ENCODE measurements at regions not wholly inside any gene's neighbourhood (a gene's known extent, or its start where the extent isn't known, plus 50 kb on each side); places are given as distances from the start of the nearest gene placed in this dataset.

DNA sequence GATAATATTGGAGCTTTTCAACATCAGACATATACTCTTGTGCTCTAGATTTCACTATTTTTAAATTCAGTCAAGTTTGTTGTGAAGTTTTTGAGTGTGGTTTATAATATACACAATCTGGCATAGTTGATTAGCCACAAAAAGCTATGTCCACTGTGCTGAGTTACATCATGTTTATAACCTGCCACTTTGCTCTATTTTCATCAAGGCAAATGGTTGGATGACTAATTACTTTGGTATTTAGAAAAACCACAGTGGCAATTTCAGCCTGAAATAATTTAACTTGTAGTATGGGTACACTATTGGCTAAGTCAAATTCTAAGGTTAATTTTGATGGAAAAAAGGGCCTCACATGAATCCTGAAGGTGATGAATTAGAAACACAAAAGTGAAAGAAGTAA is 262.6 kb downstream of the C4orf33 start:
- no peak overlapping the region for H3K9ac ChIP-seq (ENCODE audit: low read depth in 1 of 2, low read length in 2 of 2)
- no peaks in the 10 kb centered on the region for H3K9me3 ChIP-seq (ENCODE audit: control insufficient read depth in 1 of 2, low read length in 2 of 2)
- no peaks in the 10 kb centered on the region for H3K36me3 ChIP-seq (ENCODE audit: control insufficient read depth in 1 of 2, insufficient read depth in 2 of 2, low read length in 2 of 2)
- H3K27me3 ChIP-seq (ENCODE audit: control insufficient read depth in 1 of 2, insufficient read depth in 2 of 2, low read length in 2 of 2), result no peaks in the 10 kb centered on the region
- no peak overlapping the region for H3K27ac ChIP-seq (ENCODE audit: low read depth, low read length)
- H3K4me1 ChIP-seq (ENCODE audit: control insufficient read depth in 1 of 2, insufficient read depth in 2 of 2, low read length in 2 of 2), result no peaks in the 10 kb centered on the region
- H3K4me3 ChIP-seq (ENCODE audit: low read depth in 1 of 2, low read length in 2 of 2), result no peak overlapping the region

DNA sequence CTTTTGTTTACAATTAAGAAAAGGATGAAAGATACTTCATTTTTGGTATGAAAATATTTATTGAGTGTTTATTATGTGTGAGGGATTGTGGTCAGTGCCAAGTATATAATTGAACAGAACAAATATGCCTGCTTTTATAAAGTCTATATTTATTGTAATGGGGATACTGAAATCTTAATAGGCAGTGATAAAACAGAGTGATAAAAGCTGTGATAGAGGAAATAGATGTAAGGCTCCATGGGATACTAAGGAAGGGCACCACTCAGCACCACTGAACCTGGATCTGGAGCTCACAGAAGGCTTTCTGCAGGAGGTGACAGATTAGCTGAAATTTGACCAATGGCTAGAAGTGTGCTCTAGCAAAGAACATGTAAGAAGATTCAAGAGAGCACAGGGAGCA is 263.5 kb downstream of the C4orf33 start:
- no peaks in the 10 kb centered on the region for H3K36me3 ChIP-seq (ENCODE audit: control insufficient read depth in 1 of 2, insufficient read depth in 2 of 2, low read length in 2 of 2)
- no peak overlapping the region for H3K27ac ChIP-seq (ENCODE audit: low read depth, low read length)
- no peak overlapping the region for H3K9ac ChIP-seq (ENCODE audit: low read depth in 1 of 2, low read length in 2 of 2)
- H3K27me3 ChIP-seq (ENCODE audit: control insufficient read depth in 1 of 2, insufficient read depth in 2 of 2, low read length in 2 of 2), result no peaks in the 10 kb centered on the region
- no peaks in the 10 kb centered on the region for H3K9me3 ChIP-seq (ENCODE audit: control insufficient read depth in 1 of 2, low read length in 2 of 2)
- no peaks in the 10 kb centered on the region for H3K4me1 ChIP-seq (ENCODE audit: control insufficient read depth in 1 of 2, insufficient read depth in 2 of 2, low read length in 2 of 2)
- H3K4me3 ChIP-seq (ENCODE audit: low read depth in 1 of 2, low read length in 2 of 2), result no peak overlapping the region

DNA sequence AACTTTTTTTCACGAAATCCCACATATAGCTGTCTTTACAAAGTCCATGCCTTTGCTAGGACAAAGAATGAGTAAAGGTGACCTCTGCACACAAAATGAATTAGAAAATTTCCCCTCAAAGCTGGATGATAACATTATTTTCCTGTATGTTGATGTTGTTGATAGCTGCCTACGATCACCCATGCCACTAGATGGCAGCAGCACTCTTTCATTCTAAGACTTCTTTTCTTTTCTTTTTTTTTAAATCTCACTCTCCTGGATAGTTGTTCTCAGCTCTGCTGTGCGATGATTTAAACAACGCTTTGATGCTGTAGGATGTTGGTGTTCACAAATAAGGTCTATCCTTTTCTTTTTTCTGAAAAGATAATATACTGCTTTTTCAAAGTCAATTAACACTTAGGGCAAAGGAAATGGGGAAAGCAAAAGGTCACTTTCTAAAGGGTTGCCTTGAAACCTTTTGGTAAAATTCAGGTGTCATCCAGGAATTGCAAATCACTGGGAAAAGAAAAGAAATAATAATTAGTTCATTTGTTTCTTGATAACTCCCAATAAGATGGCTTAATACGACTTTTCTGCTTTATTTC is 266.8 kb downstream of the C4orf33 start:
- Histone ChIP-seq H3K27ac (ENCODE audit: low read depth, low read length) (no peak overlapping the region), H3K36me3 (ENCODE audit: control insufficient read depth in 1 of 2, insufficient read depth in 2 of 2, low read length in 2 of 2) (no peaks in the 10 kb centered on the region), H3K9me3 (ENCODE audit: control insufficient read depth in 1 of 2, low read length in 2 of 2) (no peaks in the 10 kb centered on the region), H3K27me3 (ENCODE audit: control insufficient read depth in 1 of 2, insufficient read depth in 2 of 2, low read length in 2 of 2) (no peaks in the 10 kb centered on the region), H3K4me1 (ENCODE audit: control insufficient read depth in 1 of 2, insufficient read depth in 2 of 2, low read length in 2 of 2) (no peaks in the 10 kb centered on the region), H3K9ac (ENCODE audit: low read depth in 1 of 2, low read length in 2 of 2) (no peak overlapping the region), H3K4me3 (ENCODE audit: low read depth in 1 of 2, low read length in 2 of 2) (no peak overlapping the region)

DNA sequence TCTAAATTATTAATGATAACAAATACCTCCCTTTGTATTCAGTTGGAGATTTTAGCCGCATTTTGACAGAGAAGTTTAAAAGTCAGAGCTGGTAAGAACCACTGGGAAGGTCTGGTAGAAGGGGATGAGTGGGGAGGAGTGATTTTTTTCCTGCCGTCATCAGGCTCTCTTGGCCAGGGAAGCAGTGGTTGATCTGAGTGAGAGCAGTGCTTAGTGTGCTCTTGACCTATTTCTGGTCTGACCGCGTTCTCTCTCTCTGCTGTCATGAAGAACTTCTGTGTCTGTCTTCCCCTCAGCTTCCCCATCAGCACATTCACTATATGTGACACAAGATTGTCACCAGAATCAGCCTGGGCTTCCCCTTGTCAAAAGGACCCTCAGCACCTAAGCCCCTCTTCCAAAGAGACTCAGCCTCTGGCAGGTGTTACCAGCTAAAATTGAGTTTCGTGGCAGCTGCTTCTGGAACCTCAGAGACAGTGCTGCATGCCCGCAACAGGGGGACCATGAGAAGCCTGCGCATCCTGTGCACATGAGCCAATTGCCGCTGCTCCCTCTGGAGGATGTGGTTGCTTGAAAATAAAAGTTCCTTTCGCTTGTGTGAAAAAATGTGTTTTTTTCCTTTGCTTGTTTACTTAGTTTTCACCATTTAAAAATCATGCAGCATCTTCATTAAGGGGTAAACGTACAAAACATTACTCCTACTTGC is 268.9 kb downstream of the C4orf33 start:
- Histone ChIP-seq H3K4me3 (ENCODE audit: low read depth in 1 of 2, low read length in 2 of 2) (no peak overlapping the region), H3K27me3 (ENCODE audit: control insufficient read depth in 1 of 2, insufficient read depth in 2 of 2, low read length in 2 of 2) (no peaks in the 10 kb centered on the region), H3K27ac (ENCODE audit: low read depth, low read length) (no peak overlapping the region), H3K4me1 (ENCODE audit: control insufficient read depth in 1 of 2, insufficient read depth in 2 of 2, low read length in 2 of 2) (no peaks in the 10 kb centered on the region), H3K36me3 (ENCODE audit: control insufficient read depth in 1 of 2, insufficient read depth in 2 of 2, low read length in 2 of 2) (no peaks in the 10 kb centered on the region), H3K9ac (ENCODE audit: low read depth in 1 of 2, low read length in 2 of 2) (no peak overlapping the region), H3K9me3 (ENCODE audit: control insufficient read depth in 1 of 2, low read length in 2 of 2) (no peaks in the 10 kb centered on the region)

DNA sequence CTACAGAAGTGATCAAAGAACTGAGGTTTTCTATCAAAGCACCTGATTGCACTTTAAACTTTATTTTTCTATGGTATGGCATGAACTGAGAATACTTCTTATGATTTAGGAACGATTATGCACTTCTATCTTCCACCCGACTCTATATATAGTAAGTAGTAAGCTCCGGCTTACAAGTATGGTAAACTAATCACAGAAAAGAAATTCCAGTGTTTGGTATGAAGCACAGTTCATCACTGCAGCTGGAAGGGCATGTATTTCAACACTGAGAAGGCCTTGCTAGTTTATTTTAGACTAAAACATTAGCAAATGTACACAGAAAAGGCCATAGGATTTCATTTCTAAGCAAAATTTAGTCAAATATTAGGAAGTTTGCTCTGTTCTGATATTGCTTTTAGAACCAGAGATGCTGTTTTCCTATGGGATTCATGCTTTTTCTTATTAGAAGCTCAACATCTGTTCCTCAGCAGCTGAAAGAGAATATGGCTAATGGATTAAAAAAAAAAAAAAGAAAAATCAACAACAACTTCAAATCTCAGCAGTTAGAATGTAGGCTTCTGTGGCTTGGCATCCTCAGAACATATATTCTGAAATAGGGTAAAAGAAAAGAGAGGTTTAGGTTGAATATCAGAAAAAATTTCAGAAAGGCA is 273.5 kb downstream of the C4orf33 start:
- Histone ChIP-seq H3K4me1 (ENCODE audit: control insufficient read depth in 1 of 2, insufficient read depth in 2 of 2, low read length in 2 of 2) (no peaks in the 10 kb centered on the region), H3K4me3 (ENCODE audit: low read depth in 1 of 2, low read length in 2 of 2) (no peak overlapping the region), H3K27me3 (ENCODE audit: control insufficient read depth in 1 of 2, insufficient read depth in 2 of 2, low read length in 2 of 2) (no peaks in the 10 kb centered on the region), H3K36me3 (ENCODE audit: control insufficient read depth in 1 of 2, insufficient read depth in 2 of 2, low read length in 2 of 2) (no peaks in the 10 kb centered on the region), H3K9me3 (ENCODE audit: control insufficient read depth in 1 of 2, low read length in 2 of 2) (no peaks in the 10 kb centered on the region), H3K9ac (ENCODE audit: low read depth in 1 of 2, low read length in 2 of 2) (no peak overlapping the region), H3K27ac (ENCODE audit: low read depth, low read length) (no peak overlapping the region)

DNA sequence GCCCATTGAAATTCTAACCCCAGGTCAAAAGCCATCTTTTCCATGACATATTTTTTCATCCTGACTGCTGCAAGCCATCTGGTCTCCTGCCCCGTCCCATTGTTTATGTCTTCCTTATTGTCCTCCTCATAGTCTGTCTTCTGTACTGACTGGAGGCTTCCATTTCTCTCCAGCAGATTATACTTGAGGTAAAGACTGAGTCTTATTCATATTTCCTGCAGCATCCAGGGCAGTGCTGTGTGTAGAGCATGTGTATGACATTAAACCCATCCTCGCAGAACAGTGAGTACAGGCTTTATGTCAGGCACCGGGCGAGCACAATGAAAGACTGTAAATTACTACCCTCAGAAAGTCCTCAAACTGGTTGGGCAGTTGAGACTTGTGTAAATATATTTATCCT is 275.1 kb downstream of the C4orf33 start:
- Histone ChIP-seq H3K27ac (ENCODE audit: low read depth, low read length) (no peak overlapping the region), H3K9ac (ENCODE audit: low read depth in 1 of 2, low read length in 2 of 2) (no peak overlapping the region), H3K4me3 (ENCODE audit: low read depth in 1 of 2, low read length in 2 of 2) (no peak overlapping the region), H3K4me1 (ENCODE audit: control insufficient read depth in 1 of 2, insufficient read depth in 2 of 2, low read length in 2 of 2) (no peaks in the 10 kb centered on the region), H3K27me3 (ENCODE audit: control insufficient read depth in 1 of 2, insufficient read depth in 2 of 2, low read length in 2 of 2) (no peaks in the 10 kb centered on the region), H3K36me3 (ENCODE audit: control insufficient read depth in 1 of 2, insufficient read depth in 2 of 2, low read length in 2 of 2) (no peaks in the 10 kb centered on the region), H3K9me3 (ENCODE audit: control insufficient read depth in 1 of 2, low read length in 2 of 2) (no peaks in the 10 kb centered on the region)

DNA sequence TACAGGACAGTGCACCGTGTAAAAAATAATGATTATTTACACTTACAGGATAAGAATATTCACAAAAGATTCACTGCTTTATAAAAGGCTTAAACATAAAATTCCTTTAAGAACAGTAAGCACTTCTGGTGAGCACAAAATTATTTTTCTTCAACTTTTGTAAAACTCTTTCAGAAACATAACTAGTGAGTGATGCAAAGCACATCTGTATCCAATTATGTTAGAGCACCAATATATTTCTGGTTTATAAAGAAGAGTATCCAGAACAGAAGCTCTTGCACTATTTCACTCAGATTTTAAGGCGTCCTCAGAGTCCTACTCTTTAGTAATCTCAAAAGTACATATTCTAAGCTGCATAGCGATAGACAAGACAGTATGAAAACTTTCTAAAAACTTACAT is 276.0 kb downstream of the C4orf33 start:
- Histone ChIP-seq H3K9me3 (ENCODE audit: control insufficient read depth in 1 of 2, low read length in 2 of 2) (no peaks in the 10 kb centered on the region), H3K4me3 (ENCODE audit: low read depth in 1 of 2, low read length in 2 of 2) (no peak overlapping the region), H3K9ac (ENCODE audit: low read depth in 1 of 2, low read length in 2 of 2) (no peak overlapping the region), H3K36me3 (ENCODE audit: control insufficient read depth in 1 of 2, insufficient read depth in 2 of 2, low read length in 2 of 2) (no peaks in the 10 kb centered on the region), H3K4me1 (ENCODE audit: control insufficient read depth in 1 of 2, insufficient read depth in 2 of 2, low read length in 2 of 2) (no peaks in the 10 kb centered on the region), H3K27ac (ENCODE audit: low read depth, low read length) (no peak overlapping the region), H3K27me3 (ENCODE audit: control insufficient read depth in 1 of 2, insufficient read depth in 2 of 2, low read length in 2 of 2) (no peaks in the 10 kb centered on the region)

DNA sequence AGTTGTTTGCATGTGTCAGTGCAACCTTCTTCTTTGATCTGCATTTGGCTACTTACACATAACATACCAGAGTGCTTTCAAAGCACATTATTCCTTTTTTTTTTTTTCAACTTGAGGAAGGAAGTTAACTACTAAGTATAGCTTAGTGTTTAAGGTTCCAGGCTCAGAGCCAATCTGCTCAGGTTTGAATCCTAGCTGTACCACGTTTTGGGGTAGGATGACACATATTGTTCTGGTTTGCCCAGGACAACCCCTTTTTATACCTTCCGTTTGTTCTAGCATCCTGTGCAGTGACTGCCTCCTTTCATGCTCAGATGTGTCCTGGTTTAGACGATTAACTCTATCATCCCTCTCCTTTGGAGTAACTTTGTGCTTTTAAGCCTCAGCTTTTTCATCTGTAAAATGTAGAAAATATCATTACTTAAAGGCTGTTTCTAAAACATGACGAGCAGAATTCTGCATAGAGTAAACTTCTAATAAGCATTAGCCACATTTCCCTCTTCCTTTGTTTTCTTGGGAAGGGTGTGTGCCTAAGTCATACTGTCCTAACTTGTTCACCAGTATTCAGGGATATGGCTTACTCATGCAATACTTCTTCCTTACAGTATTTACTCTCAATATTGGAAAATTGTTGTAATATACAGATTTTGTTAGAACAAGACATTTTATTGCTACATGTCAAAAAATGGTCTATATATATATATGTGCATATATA is 281.3 kb downstream of the C4orf33 start:
- Histone ChIP-seq H3K4me1 (ENCODE audit: control insufficient read depth in 1 of 2, insufficient read depth in 2 of 2, low read length in 2 of 2) (no peaks in the 10 kb centered on the region), H3K27me3 (ENCODE audit: control insufficient read depth in 1 of 2, insufficient read depth in 2 of 2, low read length in 2 of 2) (peaks cover 0 to 5% of the 10 kb centered on the region in 2 donors), H3K27ac (ENCODE audit: low read depth, low read length) (no peak overlapping the region), H3K4me3 (ENCODE audit: low read depth in 1 of 2, low read length in 2 of 2) (no peak overlapping the region), H3K9me3 (ENCODE audit: control insufficient read depth in 1 of 2, low read length in 2 of 2) (no peaks in the 10 kb centered on the region), H3K36me3 (ENCODE audit: control insufficient read depth in 1 of 2, insufficient read depth in 2 of 2, low read length in 2 of 2) (no peaks in the 10 kb centered on the region), H3K9ac (ENCODE audit: low read depth in 1 of 2, low read length in 2 of 2) (no peak overlapping the region)

DNA sequence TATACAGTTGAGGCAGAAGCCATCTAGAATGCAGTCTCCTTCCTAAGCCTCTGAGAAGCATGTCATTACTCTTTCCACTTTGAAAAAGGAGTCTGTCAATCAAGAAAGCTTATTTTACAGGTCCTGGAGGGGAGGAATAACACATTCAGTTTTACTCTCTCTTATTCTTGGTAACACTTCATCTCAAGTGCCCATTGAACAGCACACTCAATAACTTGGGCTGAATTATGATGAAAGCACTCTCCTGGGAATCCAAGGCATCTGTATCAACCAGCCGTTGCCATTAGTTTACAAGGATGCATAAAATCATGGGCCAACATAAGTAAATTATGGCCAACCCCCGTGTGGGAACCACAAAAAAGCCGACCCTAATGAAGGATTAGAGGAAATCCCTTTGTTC is 282.4 kb downstream of the C4orf33 start:
- Histone ChIP-seq H3K4me3 (ENCODE audit: low read depth in 1 of 2, low read length in 2 of 2) (no peak overlapping the region), H3K9ac (ENCODE audit: low read depth in 1 of 2, low read length in 2 of 2) (no peak overlapping the region), H3K9me3 (ENCODE audit: control insufficient read depth in 1 of 2, low read length in 2 of 2) (no peaks in the 10 kb centered on the region), H3K27me3 (ENCODE audit: control insufficient read depth in 1 of 2, insufficient read depth in 2 of 2, low read length in 2 of 2) (peaks cover 0 to 5% of the 10 kb centered on the region in 2 donors), H3K27ac (ENCODE audit: low read depth, low read length) (no peak overlapping the region), H3K4me1 (ENCODE audit: control insufficient read depth in 1 of 2, insufficient read depth in 2 of 2, low read length in 2 of 2) (no peaks in the 10 kb centered on the region), H3K36me3 (ENCODE audit: control insufficient read depth in 1 of 2, insufficient read depth in 2 of 2, low read length in 2 of 2) (no peaks in the 10 kb centered on the region)

DNA sequence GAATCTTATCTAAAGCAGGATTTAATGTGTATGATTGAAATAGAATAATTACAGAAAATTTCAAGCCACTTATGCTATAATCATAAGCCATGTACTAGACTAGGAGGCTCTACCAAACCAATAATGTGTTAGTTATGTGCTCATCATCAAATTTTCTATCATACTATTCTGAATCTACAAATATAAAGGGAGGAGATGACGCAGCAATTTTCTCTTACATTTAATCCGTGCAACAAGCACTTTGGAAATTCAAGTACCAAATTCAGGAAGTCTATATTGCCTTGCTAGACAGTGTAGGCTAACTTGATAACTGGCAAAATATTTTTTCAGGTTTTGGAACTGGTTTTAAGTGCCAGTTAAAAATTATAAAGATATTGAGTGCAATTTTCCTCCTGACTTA is 283.5 kb downstream of the C4orf33 start:
- Histone ChIP-seq H3K4me3 (ENCODE audit: low read depth in 1 of 2, low read length in 2 of 2) (no peak overlapping the region), H3K4me1 (ENCODE audit: control insufficient read depth in 1 of 2, insufficient read depth in 2 of 2, low read length in 2 of 2) (no peaks in the 10 kb centered on the region), H3K9me3 (ENCODE audit: control insufficient read depth in 1 of 2, low read length in 2 of 2) (no peaks in the 10 kb centered on the region), H3K36me3 (ENCODE audit: control insufficient read depth in 1 of 2, insufficient read depth in 2 of 2, low read length in 2 of 2) (no peaks in the 10 kb centered on the region), H3K9ac (ENCODE audit: low read depth in 1 of 2, low read length in 2 of 2) (no peak overlapping the region), H3K27me3 (ENCODE audit: control insufficient read depth in 1 of 2, insufficient read depth in 2 of 2, low read length in 2 of 2) (peaks cover 0 to 5% of the 10 kb centered on the region in 2 donors), H3K27ac (ENCODE audit: low read depth, low read length) (no peak overlapping the region)
